ENCODE measurements at regions not wholly inside any gene's neighbourhood (a gene's known extent, or its start where the extent isn't known, plus 50 kb on each side); places are given as distances from the start of the nearest gene placed in this dataset.

GRCh38 chr1:86224651-86225310 lies 68.2 kb upstream of the COL24A1 start (continued):
- TF ChIP-seq ZBTB40 (IDR thresholded peaks at IDR 0.05; ENCODE audit: borderline replicate concordance): no peak
- TF ChIP-seq RELA (IDR thresholded peaks at IDR 0.05; ENCODE audit: borderline replicate concordance, partially characterized antibody): no peak
- TF ChIP-seq POLR2A (IDR thresholded peaks at IDR 0.05; ENCODE audit: low read depth, low read length): no peak
- no peak for TF ChIP-seq ELK1 (IDR thresholded peaks at IDR 0.05; ENCODE audit: low read depth, low read length)
- TF ChIP-seq ZBTB33 (IDR thresholded peaks at IDR 0.05): no peak
- no peak for TF ChIP-seq E4F1 (IDR thresholded peaks at IDR 0.05; ENCODE audit: borderline replicate concordance, partially characterized antibody)
- no peak for TF ChIP-seq SP1 (IDR thresholded peaks at IDR 0.05; ENCODE audit: low read depth, low read length)
- no peak for TF ChIP-seq BHLHE40 (IDR thresholded peaks at IDR 0.05; ENCODE audit: borderline replicate concordance in 1 of 2, low read depth in 2 of 2, low read length in 1 of 2)
